CD4-positive, alpha-beta T cell (primary cell): ENCODE measurements at regions not wholly inside any gene's neighbourhood (a gene's known extent, or its start where the extent isn't known, plus 50 kb on each side); places are given as distances from the start of the nearest gene placed in this dataset.
A peak's percentile ranks its signal among the peaks of the same experiment; 100 is the strongest.

ENCODE experiments used
- ATAC-seq: fragments of 200-7000 bp; cut with Tn5 transposase; one replicate; pipeline ENCODE4 v1.10.0; 2022; ENCODE audit warnings: mild to moderate bottlenecking; ENCODE audit not compliant: poor library complexity
- CTCF ChIA-PET: fragments of 350-600 bp; sonication (Branson Sonifier 250); formaldehyde crosslinking; loops from one replicate; lab custom pipeline; 2021; ENCODE audit warnings: antibody characterized with exemption, inconsistent platforms; lab: Charles Lee
- POLR2A ChIA-PET: fragments of 350-600 bp; sonication (Branson Sonifier 250); formaldehyde crosslinking; loops from one replicate; lab custom pipeline; 2021; ENCODE audit warnings: antibody characterized with exemption, inconsistent platforms; lab: Charles Lee
- DNase-seq, 14 experiments: peaks; one replicate each; pipeline ENCODE4 v3.0.0-alpha.2; 2013 to 2020; ENCODE audit warnings: mixed read lengths in 2 of 14
- H3K27ac ChIP-seq, 2 donors: one replicate each; pipeline versions ENCODE4 v1.5.1 to v1.7.0; 2013; ENCODE audit warnings: low read length in 2 of 2, low read depth in 1 of 2, mild to moderate bottlenecking in 1 of 2
- H3K27me3 ChIP-seq, 2 experiments: 1 replicate in 1 of 2; 2 replicates in 1 of 2; pipeline versions ENCODE4 v1.6.1 to v1.7.0; 2013; ENCODE audit warnings: low read length in 2 of 2, control low read depth in 1 of 2, mild to moderate bottlenecking in 1 of 2, moderate library complexity in 1 of 2; ENCODE audit not compliant: insufficient read depth in 2 of 2, control insufficient read depth in 1 of 2
- H3K36me3 ChIP-seq: one replicate; pipeline ENCODE4 v1.6.1; 2013; ENCODE audit warnings: low read length, control low read depth; ENCODE audit not compliant: insufficient read depth
- H3K4me1 ChIP-seq: one replicate; pipeline ENCODE4 v1.6.1; 2013; ENCODE audit warnings: low read length, control low read depth; ENCODE audit not compliant: insufficient read depth
- H3K4me3 ChIP-seq: one replicate; pipeline ENCODE4 v1.5.1; 2013; ENCODE audit warnings: mild to moderate bottlenecking, low read length, moderate library complexity
- H3K9me3 ChIP-seq, 2 experiments: 1 replicate in 1 of 2; 2 replicates in 1 of 2; pipeline versions ENCODE4 v1.6.1 to v1.7.0; 2013; ENCODE audit warnings: low read length in 2 of 2, mild to moderate bottlenecking in 2 of 2, control low read depth in 1 of 2, moderate library complexity in 1 of 2; ENCODE audit not compliant: control insufficient read depth in 1 of 2, insufficient read depth in 1 of 2
- H3K27ac Mint-ChIP-seq: one replicate; pipeline ENCODE4 v1.8.0; 2020; ENCODE audit warnings: mixed read lengths
- H3K27me3 Mint-ChIP-seq: one replicate; pipeline ENCODE4 v1.8.0; 2021; ENCODE audit warnings: mixed read lengths
- H3K36me3 Mint-ChIP-seq: one replicate; pipeline ENCODE4 v1.8.0; 2021; ENCODE audit warnings: low read depth, mixed read lengths
- H3K4me1 Mint-ChIP-seq: one replicate; pipeline ENCODE4 v1.8.0; 2021; ENCODE audit warnings: low read depth, mixed read lengths
- H3K4me3 Mint-ChIP-seq: one replicate; pipeline ENCODE4 v1.8.0; 2020; ENCODE audit warnings: mild to moderate bottlenecking, mixed read lengths
- H3K9me3 Mint-ChIP-seq: one replicate; pipeline ENCODE4 v1.8.0; 2020; ENCODE audit warnings: mixed read lengths
- intact Hi-C, 2 experiments: fragments of 100-400 bp; cut with DNase I in 1 of 2; cut with micrococcal nuclease in 1 of 2; formaldehyde crosslinking; loops; one replicate each; pipeline versions ENCODE4 v1.15.1 to v1.9.0; 2023 to 2025; cut with DNase I, micrococcal nuclease
- TF ChIP-seq, protein P1 (sequence below): fragments of 200-600 bp; IDR thresholded peaks from one replicate; pipeline ENCODE4 v1.8.0; 2022; ENCODE audit warnings: antibody characterized with exemption, mild to moderate bottlenecking

DNA sequence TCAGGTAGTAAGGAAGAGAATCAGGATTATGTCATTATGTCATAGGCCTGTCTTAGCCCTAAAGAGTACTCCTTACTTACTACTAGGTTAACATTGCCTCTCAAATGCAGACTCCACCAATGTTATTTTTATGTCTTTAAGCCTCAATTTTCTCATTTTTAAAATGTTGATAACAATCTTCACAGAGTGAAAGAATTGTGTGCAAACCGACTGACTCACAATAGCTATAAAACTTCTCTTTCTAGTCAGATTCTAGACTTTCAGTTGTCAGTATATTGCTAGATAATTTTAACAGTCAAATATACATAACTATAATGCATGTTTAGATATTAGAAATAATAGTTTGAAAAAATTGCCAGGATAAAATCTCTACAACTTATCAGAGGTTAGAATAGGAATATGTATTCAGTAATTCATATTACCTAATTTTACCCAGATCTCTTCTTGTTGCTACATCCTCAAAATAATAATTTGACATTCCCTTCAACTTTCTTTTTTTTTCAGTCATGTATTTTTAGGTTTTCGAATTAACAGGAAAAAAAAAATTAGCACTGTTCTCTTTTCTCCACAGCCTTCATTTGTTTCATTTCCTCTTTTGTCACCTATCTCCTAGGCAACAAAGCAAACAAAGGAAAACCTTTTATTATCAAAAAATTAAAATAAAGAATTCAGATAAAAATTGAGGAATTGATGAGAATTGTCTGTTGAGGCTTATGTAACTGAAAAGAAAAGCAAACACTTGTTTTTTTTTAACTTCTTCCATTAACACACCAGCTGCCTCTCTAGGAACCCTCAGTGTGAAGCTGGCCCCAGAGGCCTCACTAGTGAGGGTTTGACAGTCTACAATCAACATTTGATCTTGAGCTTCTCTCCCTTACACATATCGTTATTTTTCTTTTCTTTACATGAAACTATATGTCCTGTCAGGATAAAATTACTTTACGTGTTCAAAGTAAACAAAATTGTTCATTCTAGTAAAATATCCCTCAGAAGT lies 279.0 kb downstream of the CALCRL start:
- H3K27ac Mint-ChIP-seq: no peak overlapping the region

DNA sequence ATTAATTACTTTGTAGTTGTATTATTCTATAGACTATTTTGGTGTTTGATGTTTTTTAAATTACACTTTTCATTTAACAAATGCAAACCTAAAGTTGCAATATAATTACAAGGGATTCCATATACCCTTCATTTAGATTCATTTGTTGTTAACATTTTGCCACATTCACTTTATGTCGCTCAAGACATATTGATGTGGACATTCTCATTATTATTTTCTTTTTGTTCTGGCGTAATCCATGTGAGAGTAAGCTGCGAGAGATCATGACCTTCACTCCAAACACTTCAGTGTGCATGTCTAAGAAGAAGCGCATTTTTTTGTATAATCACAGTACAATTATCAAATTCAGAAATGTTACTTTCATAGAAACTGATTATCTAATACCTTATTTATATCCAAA lies 280.6 kb downstream of the CALCRL start:
- H3K27ac Mint-ChIP-seq: no peak overlapping the region
- H3K9me3 Mint-ChIP-seq: no peaks in the 10 kb centered on the region
- no peak for DNase-seq
- Histone ChIP-seq H3K36me3 (no peaks in the 10 kb centered on the region), H3K27ac (no peak overlapping the region), H3K4me3 (no peak overlapping the region), H3K4me1 (no peaks in the 10 kb centered on the region), H3K9me3 (peaks cover 0 to 2% of the 10 kb centered on the region in 2 experiments), H3K27me3 (no peaks in the 10 kb centered on the region)
- no peaks in the 10 kb centered on the region for H3K27me3 Mint-ChIP-seq
- H3K4me1 Mint-ChIP-seq: no peaks in the 10 kb centered on the region
- CTCF ChIA-PET: no interaction called here
- POLR2A ChIA-PET: no interaction called here
- H3K4me3 Mint-ChIP-seq: no peak overlapping the region
- H3K36me3 Mint-ChIP-seq: no peaks in the 10 kb centered on the region
- intact Hi-C loops: no loop called here
- ATAC-seq: no peak
- TF ChIP-seq, protein P1, sequence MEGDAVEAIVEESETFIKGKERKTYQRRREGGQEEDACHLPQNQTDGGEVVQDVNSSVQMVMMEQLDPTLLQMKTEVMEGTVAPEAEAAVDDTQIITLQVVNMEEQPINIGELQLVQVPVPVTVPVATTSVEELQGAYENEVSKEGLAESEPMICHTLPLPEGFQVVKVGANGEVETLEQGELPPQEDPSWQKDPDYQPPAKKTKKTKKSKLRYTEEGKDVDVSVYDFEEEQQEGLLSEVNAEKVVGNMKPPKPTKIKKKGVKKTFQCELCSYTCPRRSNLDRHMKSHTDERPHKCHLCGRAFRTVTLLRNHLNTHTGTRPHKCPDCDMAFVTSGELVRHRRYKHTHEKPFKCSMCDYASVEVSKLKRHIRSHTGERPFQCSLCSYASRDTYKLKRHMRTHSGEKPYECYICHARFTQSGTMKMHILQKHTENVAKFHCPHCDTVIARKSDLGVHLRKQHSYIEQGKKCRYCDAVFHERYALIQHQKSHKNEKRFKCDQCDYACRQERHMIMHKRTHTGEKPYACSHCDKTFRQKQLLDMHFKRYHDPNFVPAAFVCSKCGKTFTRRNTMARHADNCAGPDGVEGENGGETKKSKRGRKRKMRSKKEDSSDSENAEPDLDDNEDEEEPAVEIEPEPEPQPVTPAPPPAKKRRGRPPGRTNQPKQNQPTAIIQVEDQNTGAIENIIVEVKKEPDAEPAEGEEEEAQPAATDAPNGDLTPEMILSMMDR: no peak

More for the DNA sequence above, 279.0 kb downstream of the CALCRL start:
- Mint-ChIP-seq H3K4me3 (no peak overlapping the region), H3K36me3 (no peaks in the 10 kb centered on the region), H3K9me3 (no peaks in the 10 kb centered on the region), H3K4me1 (no peaks in the 10 kb centered on the region), H3K27me3 (no peaks in the 10 kb centered on the region)
- TF ChIP-seq, protein P1: no peak
- ChIA-PET POLR2A (no interaction called here), CTCF (no interaction called here)
- DNase-seq (peak in 3 of 14 experiments; percentile 4 to 29 (median 8)), ATAC-seq (no peak)
- Histone ChIP-seq H3K27me3 (no peaks in the 10 kb centered on the region), H3K9me3 (peaks cover 0 to 2% of the 10 kb centered on the region in 2 experiments), H3K4me1 (no peaks in the 10 kb centered on the region), H3K4me3 (no peak overlapping the region), H3K27ac (no peak overlapping the region), H3K36me3 (no peaks in the 10 kb centered on the region)
- intact Hi-C loops: no loop called here

DNA sequence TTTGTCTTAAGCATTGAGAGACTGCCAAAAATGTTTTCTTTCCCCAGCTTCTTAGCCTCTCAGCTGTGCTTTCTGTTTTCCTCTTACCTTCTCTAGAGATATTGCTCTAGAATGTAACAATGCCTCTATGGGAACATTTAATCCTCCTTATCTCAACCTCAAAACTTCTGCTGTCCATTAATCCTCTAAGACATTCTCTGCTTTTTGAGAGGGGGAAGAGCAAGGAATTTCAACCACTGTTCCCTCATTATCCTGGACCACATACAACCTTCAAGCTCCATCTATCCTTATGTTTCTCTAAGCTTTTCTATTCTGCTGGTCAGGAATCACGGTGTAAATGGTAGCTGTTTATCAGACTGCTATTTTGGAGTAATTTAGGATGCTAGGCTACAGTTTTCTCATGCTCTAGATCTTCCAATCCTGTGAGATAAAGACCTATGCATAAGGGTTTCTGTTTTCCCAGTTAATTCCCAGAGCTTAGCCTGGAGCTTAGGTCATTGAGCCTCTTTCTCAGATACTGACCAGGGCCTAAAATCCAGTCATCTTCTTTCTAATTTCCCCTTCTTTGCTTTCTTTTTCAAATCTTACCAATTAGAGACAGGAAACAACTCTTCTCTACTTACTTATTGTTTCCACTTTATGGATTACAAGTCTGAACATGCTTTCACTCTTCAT lies 282.0 kb downstream of the CALCRL start:
- TF ChIP-seq, protein P1: no peak
- Mint-ChIP-seq H3K36me3 (no peaks in the 10 kb centered on the region), H3K27ac (no peak overlapping the region), H3K4me1 (no peaks in the 10 kb centered on the region), H3K27me3 (no peaks in the 10 kb centered on the region), H3K4me3 (no peak overlapping the region), H3K9me3 (no peaks in the 10 kb centered on the region)
- Histone ChIP-seq H3K9me3 (peaks cover 0 to 2% of the 10 kb centered on the region in 2 experiments), H3K4me1 (no peaks in the 10 kb centered on the region), H3K27me3 (no peaks in the 10 kb centered on the region), H3K4me3 (no peak overlapping the region), H3K27ac (no peak overlapping the region), H3K36me3 (no peaks in the 10 kb centered on the region)
- CTCF ChIA-PET: no interaction called here
- no peak for DNase-seq
- intact Hi-C loops: no loop called here
- POLR2A ChIA-PET: no interaction called here
- ATAC-seq: no peak
